Upper lobe of right lung (tissue), 1 donor: ENCODE measurements at regions not wholly inside any gene's neighbourhood (a gene's known extent, or its start where the extent isn't known, plus 50 kb on each side); places are given as distances from the start of the nearest gene placed in this dataset.

ENCODE experiments used
- ATAC-seq: fragments of 200-7000 bp; cut with Tn5 transposase; one replicate; pipeline ENCODE4 v1.9.1; 2020; ENCODE audit warnings: mild to moderate bottlenecking, moderate library complexity
- DNase-seq: peaks from one replicate; pipeline ENCODE4 v3.0.0-alpha.2; 2020
- H3K27ac ChIP-seq: fragments of 200-600 bp; one replicate; pipeline ENCODE4 v1.8.0; 2022
- H3K27me3 ChIP-seq: fragments of 200-600 bp; one replicate; pipeline ENCODE4 v1.8.0; 2022; ENCODE audit warnings: mild to moderate bottlenecking
- H3K36me3 ChIP-seq: fragments of 200-600 bp; one replicate; pipeline ENCODE4 v1.8.0; 2022
- H3K4me1 ChIP-seq: fragments of 200-600 bp; one replicate; pipeline ENCODE4 v1.8.0; 2022
- H3K4me3 ChIP-seq: fragments of 200-600 bp; one replicate; pipeline ENCODE4 v1.8.0; 2022; ENCODE audit warnings: mild to moderate bottlenecking
- H3K9me3 ChIP-seq: fragments of 200-600 bp; one replicate; pipeline ENCODE4 v1.8.0; 2022
- CTCF ChIP-seq: fragments of 200-600 bp; IDR thresholded peaks from one replicate; pipeline ENCODE4 v1.8.0; 2022; ENCODE audit warnings: antibody characterized with exemption
- intact Hi-C: fragments of 100-400 bp; cut with DNase I; formaldehyde crosslinking; loops from one replicate; pipeline ENCODE4 v1.11.0; 2022
- donor health status: DM: no; HTN: yes; CAD: no; lungs with severe emphysema.

GRCh38 chr9:103281126-103281525 lies 286.0 kb downstream of the CYLC2 start:
- TF ChIP-seq CTCF: no peak
- no peaks in the 10 kb centered on the region for H3K36me3 ChIP-seq
- no peaks in the 10 kb centered on the region for H3K27me3 ChIP-seq
- ATAC-seq (no peak), DNase-seq (no peak)
- H3K27ac ChIP-seq: no peak overlapping the region
- no peaks in the 10 kb centered on the region for H3K4me1 ChIP-seq
- intact Hi-C loops: no loop called here
- H3K9me3 ChIP-seq: no peaks in the 10 kb centered on the region
- no peak overlapping the region for H3K4me3 ChIP-seq

GRCh38 chr9:103287361-103287760 lies 292.2 kb downstream of the CYLC2 start:
- H3K36me3 ChIP-seq: no peaks in the 10 kb centered on the region
- no peaks in the 10 kb centered on the region for H3K27me3 ChIP-seq
- intact Hi-C loops: no loop called here
- no peak overlapping the region for H3K4me3 ChIP-seq
- ATAC-seq (no peak), DNase-seq (no peak)
- H3K27ac ChIP-seq: no peak overlapping the region
- no peak for TF ChIP-seq CTCF
- H3K9me3 ChIP-seq: no peaks in the 10 kb centered on the region
- H3K4me1 ChIP-seq: no peaks in the 10 kb centered on the region

- DNase-seq: no peak
- Histone ChIP-seq H3K27me3 (no peaks in the 10 kb centered on the region), H3K4me3 (no peak overlapping the region), H3K4me1 (no peaks in the 10 kb centered on the region), H3K27ac (no peak overlapping the region), H3K36me3 (no peaks in the 10 kb centered on the region), H3K9me3 (no peaks in the 10 kb centered on the region)
- no peak for ATAC-seq
- no peak for TF ChIP-seq CTCF
- intact Hi-C loops: no loop called here
Observed at GRCh38 chr9:103296189-103296588, 301.1 kb downstream of the CYLC2 start.

- intact Hi-C loops: no loop called here
- Histone ChIP-seq H3K4me1 (no peaks in the 10 kb centered on the region), H3K9me3 (no peaks in the 10 kb centered on the region), H3K4me3 (no peak overlapping the region), H3K27ac (no peak overlapping the region), H3K36me3 (no peaks in the 10 kb centered on the region), H3K27me3 (no peaks in the 10 kb centered on the region)
- DNase-seq (no peak), ATAC-seq (no peak)
- no peak for TF ChIP-seq CTCF
Observed at GRCh38 chr9:103301051-103301450, 305.9 kb downstream of the CYLC2 start.

- intact Hi-C loops: no loop called here
- Histone ChIP-seq H3K27me3 (no peaks in the 10 kb centered on the region), H3K9me3 (peaks cover 6% of the 10 kb centered on the region), H3K36me3 (no peaks in the 10 kb centered on the region), H3K27ac (no peak overlapping the region), H3K4me3 (no peak overlapping the region), H3K4me1 (no peaks in the 10 kb centered on the region)
- ATAC-seq: no peak
- no peak for DNase-seq
- no peak for TF ChIP-seq CTCF
Observed at GRCh38 chr9:103304797-103305196, 309.7 kb downstream of the CYLC2 start.

GRCh38 chr9:103319979-103320378 lies 324.8 kb downstream of the CYLC2 start:
- no peak for ATAC-seq

More at GRCh38 chr9:103319979-103320378, 324.8 kb downstream of the CYLC2 start:
- Histone ChIP-seq H3K27me3 (no peaks in the 10 kb centered on the region), H3K36me3 (no peaks in the 10 kb centered on the region), H3K4me1 (no peaks in the 10 kb centered on the region), H3K4me3 (no peak overlapping the region), H3K27ac (no peak overlapping the region), H3K9me3 (no peaks in the 10 kb centered on the region)
- TF ChIP-seq CTCF: no peak
- DNase-seq: no peak
- intact Hi-C loops: no loop called here
